ENCODE measurements at regions not wholly inside any gene's neighbourhood (a gene's known extent, or its start where the extent isn't known, plus 50 kb on each side); places are given as distances from the start of the nearest gene placed in this dataset.
"Not testable (repeated sequence)": the region's sequence is repeated elsewhere in the genome, so short reads cannot be mapped to it uniquely, and the experiment has no call there.

GRCh38 chr21:32916088-32916487, 109.6 kb upstream of the OLIG2 start:
- H3K4me1 ChIP-seq (ENCODE audit: control insufficient read depth in 1 of 2, insufficient read depth in 2 of 2, low read length in 2 of 2), result peaks cover 0 to 9% of the 10 kb centered on the region in 2 donors
- no peak overlapping the region for H3K27ac ChIP-seq (ENCODE audit: low read length)
- no peaks in the 10 kb centered on the region for H3K27me3 ChIP-seq (ENCODE audit: low read depth, low read length)

GRCh38 chr21:32916522-32917099, 109.1 kb upstream of the OLIG2 start:
- no peak overlapping the region for H3K27ac ChIP-seq (ENCODE audit: low read length)
- no peaks in the 10 kb centered on the region for H3K36me3 ChIP-seq (ENCODE audit: control insufficient read depth in 1 of 2, insufficient read depth in 2 of 2, low read length in 2 of 2)
- no peak overlapping the region for H3K4me3 ChIP-seq (ENCODE audit: low read depth in 1 of 2, low read length in 2 of 2)
- peaks cover 0 to 8% of the 10 kb centered on the region in 2 donors for H3K9me3 ChIP-seq (ENCODE audit: control insufficient read depth in 1 of 2, low read length in 2 of 2)
- H3K4me1 ChIP-seq (ENCODE audit: control insufficient read depth in 1 of 2, insufficient read depth in 2 of 2, low read length in 2 of 2), result peaks cover 0 to 9% of the 10 kb centered on the region in 2 donors
- H3K27me3 ChIP-seq (ENCODE audit: low read depth, low read length), result no peaks in the 10 kb centered on the region

More at GRCh38 chr21:32916088-32916487, 109.6 kb upstream of the OLIG2 start:
- H3K36me3 ChIP-seq (ENCODE audit: control insufficient read depth in 1 of 2, insufficient read depth in 2 of 2, low read length in 2 of 2), result no peaks in the 10 kb centered on the region
- H3K9me3 ChIP-seq (ENCODE audit: control insufficient read depth in 1 of 2, low read length in 2 of 2), result peaks cover 0 to 8% of the 10 kb centered on the region in 2 donors
- H3K4me3 ChIP-seq (ENCODE audit: low read depth in 1 of 2, low read length in 2 of 2), result no peak overlapping the region

- H3K9me3 ChIP-seq (ENCODE audit: control insufficient read depth in 1 of 2, low read length in 2 of 2), result peaks cover 0 to 8% of the 10 kb centered on the region in 2 donors
- peaks cover 0 to 9% of the 10 kb centered on the region in 2 donors for H3K4me1 ChIP-seq (ENCODE audit: control insufficient read depth in 1 of 2, insufficient read depth in 2 of 2, low read length in 2 of 2)
- no peak overlapping the region for H3K27ac ChIP-seq (ENCODE audit: low read length)
Observed at GRCh38 chr21:32917362-32918135, 108.2 kb upstream of the OLIG2 start.

GRCh38 chr21:32918478-32919120, 107.1 kb upstream of the OLIG2 start:
- peaks cover 0 to 8% of the 10 kb centered on the region in 2 donors for H3K9me3 ChIP-seq (ENCODE audit: control insufficient read depth in 1 of 2, low read length in 2 of 2)
- no peaks in the 10 kb centered on the region for H3K36me3 ChIP-seq (ENCODE audit: control insufficient read depth in 1 of 2, insufficient read depth in 2 of 2, low read length in 2 of 2)
- peaks cover 0 to 9% of the 10 kb centered on the region in 2 donors for H3K4me1 ChIP-seq (ENCODE audit: control insufficient read depth in 1 of 2, insufficient read depth in 2 of 2, low read length in 2 of 2)
- H3K27me3 ChIP-seq (ENCODE audit: low read depth, low read length), result no peaks in the 10 kb centered on the region
- H3K4me3 ChIP-seq (ENCODE audit: low read depth in 1 of 2, low read length in 2 of 2), result no peak overlapping the region
- no peak overlapping the region for H3K27ac ChIP-seq (ENCODE audit: low read length)

More at GRCh38 chr21:32917362-32918135, 108.2 kb upstream of the OLIG2 start:
- no peak overlapping the region for H3K4me3 ChIP-seq (ENCODE audit: low read depth in 1 of 2, low read length in 2 of 2)
- no peaks in the 10 kb centered on the region for H3K36me3 ChIP-seq (ENCODE audit: control insufficient read depth in 1 of 2, insufficient read depth in 2 of 2, low read length in 2 of 2)
- no peaks in the 10 kb centered on the region for H3K27me3 ChIP-seq (ENCODE audit: low read depth, low read length)

- Histone ChIP-seq H3K27me3 (ENCODE audit: low read depth, low read length) (no peaks in the 10 kb centered on the region), H3K36me3 (ENCODE audit: control insufficient read depth in 1 of 2, insufficient read depth in 2 of 2, low read length in 2 of 2) (no peaks in the 10 kb centered on the region), H3K9me3 (ENCODE audit: control insufficient read depth in 1 of 2, low read length in 2 of 2) (peaks cover 0 to 15% of the 10 kb centered on the region in 2 donors), H3K27ac (ENCODE audit: low read length) (no peak overlapping the region), H3K4me1 (ENCODE audit: control insufficient read depth in 1 of 2, insufficient read depth in 2 of 2, low read length in 2 of 2) (peaks cover 0 to 9% of the 10 kb centered on the region in 2 donors), H3K4me3 (ENCODE audit: low read depth in 1 of 2, low read length in 2 of 2) (no peak overlapping the region)
Observed at GRCh38 chr21:32920474-32920873, 105.3 kb upstream of the OLIG2 start.

GRCh38 chr21:32921632-32922230, 104.0 kb upstream of the OLIG2 start:
- Histone ChIP-seq H3K36me3 (ENCODE audit: control insufficient read depth in 1 of 2, insufficient read depth in 2 of 2, low read length in 2 of 2) (no peaks in the 10 kb centered on the region), H3K4me1 (ENCODE audit: control insufficient read depth in 1 of 2, insufficient read depth in 2 of 2, low read length in 2 of 2) (peaks cover 0 to 9% of the 10 kb centered on the region in 2 donors), H3K9me3 (ENCODE audit: control insufficient read depth in 1 of 2, low read length in 2 of 2) (peaks cover 0 to 15% of the 10 kb centered on the region in 2 donors), H3K4me3 (ENCODE audit: low read depth in 1 of 2, low read length in 2 of 2) (no peak overlapping the region), H3K27ac (ENCODE audit: low read length) (no peak overlapping the region), H3K27me3 (ENCODE audit: low read depth, low read length) (no peaks in the 10 kb centered on the region)

GRCh38 chr21:32925098-32925497, 100.6 kb upstream of the OLIG2 start:
- H3K27ac ChIP-seq (ENCODE audit: low read length), result no peak overlapping the region
- no peaks in the 10 kb centered on the region for H3K4me1 ChIP-seq (ENCODE audit: control insufficient read depth in 1 of 2, insufficient read depth in 2 of 2, low read length in 2 of 2)
- no peak overlapping the region for H3K4me3 ChIP-seq (ENCODE audit: low read depth in 1 of 2, low read length in 2 of 2)

GRCh38 chr21:32929633-32930038, 96.1 kb upstream of the OLIG2 start:
- Histone ChIP-seq H3K27ac (ENCODE audit: low read length) (no peak overlapping the region), H3K27me3 (ENCODE audit: low read depth, low read length) (no peaks in the 10 kb centered on the region), H3K4me3 (ENCODE audit: low read depth in 1 of 2, low read length in 2 of 2) (no peak overlapping the region), H3K36me3 (ENCODE audit: control insufficient read depth in 1 of 2, insufficient read depth in 2 of 2, low read length in 2 of 2) (no peaks in the 10 kb centered on the region), H3K4me1 (ENCODE audit: control insufficient read depth in 1 of 2, insufficient read depth in 2 of 2, low read length in 2 of 2) (no peaks in the 10 kb centered on the region), H3K9me3 (ENCODE audit: control insufficient read depth in 1 of 2, low read length in 2 of 2) (peaks cover 0 to 12% of the 10 kb centered on the region in 2 donors)

More at GRCh38 chr21:32925098-32925497, 100.6 kb upstream of the OLIG2 start:
- H3K27me3 ChIP-seq (ENCODE audit: low read depth, low read length), result no peaks in the 10 kb centered on the region
- no peaks in the 10 kb centered on the region for H3K36me3 ChIP-seq (ENCODE audit: control insufficient read depth in 1 of 2, insufficient read depth in 2 of 2, low read length in 2 of 2)
- H3K9me3 ChIP-seq (ENCODE audit: control insufficient read depth in 1 of 2, low read length in 2 of 2), result peaks cover 0 to 15% of the 10 kb centered on the region in 2 donors

GRCh38 chr21:32930673-32931072, 95.1 kb upstream of the OLIG2 start:
- Histone ChIP-seq H3K4me3 (ENCODE audit: low read depth in 1 of 2, low read length in 2 of 2) (no peak overlapping the region), H3K27ac (ENCODE audit: low read length) (no peak overlapping the region), H3K4me1 (ENCODE audit: control insufficient read depth in 1 of 2, insufficient read depth in 2 of 2, low read length in 2 of 2) (no peaks in the 10 kb centered on the region), H3K36me3 (ENCODE audit: control insufficient read depth in 1 of 2, insufficient read depth in 2 of 2, low read length in 2 of 2) (no peaks in the 10 kb centered on the region), H3K27me3 (ENCODE audit: low read depth, low read length) (no peaks in the 10 kb centered on the region), H3K9me3 (ENCODE audit: control insufficient read depth in 1 of 2, low read length in 2 of 2) (peaks cover 0 to 7% of the 10 kb centered on the region in 2 donors)

- not testable (repeated sequence) for H3K27me3 ChIP-seq (ENCODE audit: low read depth, low read length); H3K4me1 ChIP-seq (ENCODE audit: control insufficient read depth in 1 of 2, insufficient read depth in 2 of 2, low read length in 2 of 2); H3K36me3 ChIP-seq (ENCODE audit: control insufficient read depth in 1 of 2, insufficient read depth in 2 of 2, low read length in 2 of 2); H3K4me3 ChIP-seq (ENCODE audit: low read depth in 1 of 2, low read length in 2 of 2); H3K9me3 ChIP-seq (ENCODE audit: control insufficient read depth in 1 of 2, low read length in 2 of 2); H3K27ac ChIP-seq (ENCODE audit: low read length)
Observed at GRCh38 chr21:32934068-32934467, 91.7 kb upstream of the OLIG2 start.

- Histone ChIP-seq H3K9me3 (ENCODE audit: control insufficient read depth in 1 of 2, low read length in 2 of 2) (no peaks in the 10 kb centered on the region), H3K4me3 (ENCODE audit: low read depth in 1 of 2, low read length in 2 of 2) (no peak overlapping the region), H3K27ac (ENCODE audit: low read length) (no peak overlapping the region), H3K4me1 (ENCODE audit: control insufficient read depth in 1 of 2, insufficient read depth in 2 of 2, low read length in 2 of 2) (no peaks in the 10 kb centered on the region), H3K27me3 (ENCODE audit: low read depth, low read length) (no peaks in the 10 kb centered on the region), H3K36me3 (ENCODE audit: control insufficient read depth in 1 of 2, insufficient read depth in 2 of 2, low read length in 2 of 2) (no peaks in the 10 kb centered on the region)
Observed at GRCh38 chr21:32934829-32935228, 90.9 kb upstream of the OLIG2 start.
